DMS 273 (cell line): ENCODE measurements at regions not wholly inside any gene's neighbourhood (a gene's known extent, or its start where the extent isn't known, plus 50 kb on each side); places are given as distances from the start of the nearest gene placed in this dataset.
A peak's percentile ranks its signal among the peaks of the same experiment; 100 is the strongest.

ENCODE experiments used
- DNase-seq: peaks from one replicate; lab custom pipeline; 2025; ENCODE audit not compliant: unreplicated experiment; lab: John Stamatoyannopoulos, UW

DNA sequence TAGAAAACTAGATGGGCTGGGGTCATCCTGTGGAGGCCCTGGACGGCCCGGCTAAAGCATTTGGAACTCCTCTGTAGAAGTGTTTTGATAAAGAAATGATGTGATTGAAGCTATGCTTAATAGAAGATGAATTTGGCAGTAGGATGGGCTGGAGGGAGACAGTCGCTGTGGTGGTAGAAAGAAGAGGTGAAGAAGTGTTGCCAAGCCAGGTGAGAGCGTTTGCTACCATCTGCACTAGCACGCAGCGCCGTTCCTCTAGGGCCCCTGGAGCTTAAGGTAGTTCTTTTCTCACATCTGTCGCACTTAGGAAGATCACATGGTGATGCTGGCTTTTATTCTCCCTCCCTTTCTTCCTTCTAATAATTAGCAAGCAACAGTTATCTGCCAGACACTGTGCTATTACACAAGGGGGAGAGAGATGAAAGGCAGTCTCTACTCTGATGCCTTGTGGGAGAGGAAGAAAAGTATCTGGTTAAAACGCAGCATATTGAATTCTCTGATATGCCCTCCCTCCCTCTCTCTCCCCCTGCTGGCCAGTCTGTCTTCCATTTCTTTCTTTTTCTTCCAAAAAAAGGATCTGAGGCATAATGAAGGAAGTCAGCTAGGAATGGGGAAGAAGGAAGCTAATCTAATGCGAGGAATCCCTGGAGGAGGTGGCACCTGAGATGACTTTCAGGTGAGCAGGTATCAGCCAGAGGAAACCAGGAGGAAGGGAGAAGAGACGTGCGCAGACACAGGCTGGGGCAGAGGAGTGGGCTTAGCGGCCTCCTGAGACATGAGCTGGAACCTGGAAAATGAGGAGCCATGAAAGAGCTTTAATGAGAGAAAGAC, 162.3 kb upstream of the KLF14 start:
- peak; percentile 53 for DNase-seq

DNA sequence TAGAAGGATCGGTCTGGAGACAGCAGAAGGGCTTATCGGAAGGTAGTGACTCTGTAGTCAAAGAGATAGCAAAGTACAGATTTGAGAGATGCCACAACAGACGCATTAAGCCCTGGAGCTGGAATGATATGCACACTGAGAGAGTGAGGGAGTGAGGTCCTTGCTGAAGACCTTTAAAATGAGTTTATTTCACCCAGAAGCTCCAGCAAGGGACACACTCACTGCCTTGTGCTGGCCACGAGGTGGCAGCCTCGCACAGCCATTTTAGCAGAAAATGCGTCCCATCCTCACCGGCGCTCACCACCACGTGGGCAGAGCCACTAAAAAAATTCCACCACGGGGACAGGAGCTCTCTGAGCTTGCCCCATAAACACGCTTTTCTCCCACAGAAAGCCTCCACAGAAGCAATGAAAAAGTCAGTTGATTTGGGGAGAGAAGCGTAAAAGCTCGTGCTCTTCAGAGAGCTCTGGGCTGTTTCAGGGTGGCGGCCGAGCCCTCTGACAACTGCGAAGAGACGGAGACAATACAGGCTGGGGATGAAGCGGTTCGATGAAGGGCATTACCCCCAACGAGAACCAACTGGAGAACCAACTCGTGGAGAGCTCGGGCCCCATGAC, 163.0 kb upstream of the KLF14 start:
- peak; percentile 89 for DNase-seq

DNA sequence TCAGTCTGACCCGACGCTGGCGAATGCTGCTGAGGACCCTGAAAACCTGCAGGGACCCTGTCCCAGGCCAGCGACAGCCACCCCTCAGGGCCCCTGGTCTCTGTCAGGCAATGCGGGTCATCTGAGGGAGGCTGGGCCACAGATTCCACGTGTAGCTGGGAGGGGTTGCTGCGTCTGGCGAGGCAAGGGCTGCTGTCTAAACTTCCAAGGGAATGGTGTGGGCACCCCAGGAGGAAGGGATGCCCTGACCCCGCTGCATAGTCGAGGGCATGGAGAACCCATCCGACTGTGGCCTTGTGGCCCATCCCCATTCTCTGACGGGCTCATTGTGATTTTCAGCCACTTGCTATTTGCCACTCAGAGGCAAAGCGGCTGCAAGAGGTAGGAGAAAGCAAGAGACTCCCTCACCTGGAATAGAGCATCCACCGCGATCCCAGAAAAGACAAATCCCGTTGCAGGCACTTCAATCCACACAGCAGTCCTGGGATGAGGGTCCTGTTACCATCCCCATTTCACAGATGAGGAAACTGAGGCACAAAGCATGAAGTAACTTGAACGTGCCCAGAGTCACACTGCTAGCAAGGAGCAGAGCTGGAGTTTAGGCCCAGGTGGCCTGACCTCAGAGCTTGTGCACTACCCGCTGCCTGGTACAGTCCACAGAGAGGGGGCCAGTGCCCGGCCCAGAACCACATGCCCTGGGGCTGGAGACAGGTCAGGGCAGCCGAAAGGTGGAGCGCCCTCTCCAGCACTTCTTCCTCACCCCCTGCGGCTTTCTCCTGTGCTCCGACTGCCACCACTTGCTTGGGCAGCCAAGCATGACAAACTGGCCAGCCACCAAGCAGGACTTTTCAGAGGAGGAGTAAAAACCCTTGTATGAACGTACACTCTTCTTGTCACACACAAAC, 163.8 kb upstream of the KLF14 start:
- DNase-seq = no peak

DNA sequence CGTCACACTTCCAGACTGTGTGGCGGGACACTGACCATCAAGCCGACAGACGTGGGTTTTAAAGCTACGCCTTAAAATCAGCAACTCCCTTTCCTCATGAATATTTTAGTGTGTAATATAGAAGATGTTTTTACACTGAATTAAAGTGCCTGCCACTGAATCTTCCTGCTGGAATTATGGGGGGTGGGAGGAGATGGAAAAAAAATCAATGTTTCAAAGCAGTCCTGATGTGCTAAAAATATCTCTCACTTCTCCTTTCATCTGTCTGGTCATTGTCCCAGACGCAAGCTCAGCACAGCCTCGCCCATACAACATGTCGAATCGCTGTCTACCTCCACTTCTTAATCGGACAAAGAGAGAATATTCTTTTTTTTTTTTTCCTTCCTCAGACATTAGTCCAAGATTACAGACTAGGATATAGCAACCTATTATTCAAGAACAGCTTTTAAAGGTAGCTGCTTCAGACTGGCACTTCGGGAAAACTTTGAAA, 165.1 kb upstream of the KLF14 start:
- no peak for DNase-seq

DNA sequence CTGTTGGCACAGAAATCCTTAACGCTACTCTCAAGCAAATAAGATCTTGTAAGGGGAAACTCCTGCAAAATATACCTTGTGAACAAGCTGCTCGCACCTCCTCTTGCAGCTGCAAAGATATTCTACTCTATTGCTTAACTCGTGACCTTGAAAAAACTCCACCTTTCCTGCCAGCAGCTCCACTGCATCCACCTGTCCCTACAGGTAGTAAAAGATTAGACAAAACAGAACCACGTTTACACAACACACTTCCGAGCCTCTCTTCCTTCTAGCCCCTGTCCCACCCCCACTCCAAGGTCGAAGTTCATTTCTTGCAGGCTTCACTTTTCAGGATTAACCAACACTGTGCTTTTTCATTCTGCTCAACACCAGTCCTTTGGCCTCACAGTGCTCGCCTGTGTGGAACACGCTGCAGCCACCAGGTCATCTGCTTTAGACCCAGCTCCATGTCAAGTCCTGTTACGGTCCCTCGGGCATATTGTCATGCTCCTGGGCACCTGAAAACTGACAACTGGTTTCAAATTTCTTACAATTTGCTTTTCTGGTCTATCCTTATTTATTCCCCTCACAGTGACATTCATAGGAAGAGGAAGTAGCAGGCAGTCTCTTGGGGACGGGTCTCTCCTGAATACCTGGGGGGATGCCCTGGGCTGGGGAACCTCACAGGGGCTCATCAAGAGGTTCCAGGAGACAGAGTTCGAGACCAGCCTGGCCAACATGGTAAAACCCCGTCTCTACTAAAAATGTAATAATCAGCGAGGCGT, 165.8 kb upstream of the KLF14 start:
- no peak for DNase-seq

DNA sequence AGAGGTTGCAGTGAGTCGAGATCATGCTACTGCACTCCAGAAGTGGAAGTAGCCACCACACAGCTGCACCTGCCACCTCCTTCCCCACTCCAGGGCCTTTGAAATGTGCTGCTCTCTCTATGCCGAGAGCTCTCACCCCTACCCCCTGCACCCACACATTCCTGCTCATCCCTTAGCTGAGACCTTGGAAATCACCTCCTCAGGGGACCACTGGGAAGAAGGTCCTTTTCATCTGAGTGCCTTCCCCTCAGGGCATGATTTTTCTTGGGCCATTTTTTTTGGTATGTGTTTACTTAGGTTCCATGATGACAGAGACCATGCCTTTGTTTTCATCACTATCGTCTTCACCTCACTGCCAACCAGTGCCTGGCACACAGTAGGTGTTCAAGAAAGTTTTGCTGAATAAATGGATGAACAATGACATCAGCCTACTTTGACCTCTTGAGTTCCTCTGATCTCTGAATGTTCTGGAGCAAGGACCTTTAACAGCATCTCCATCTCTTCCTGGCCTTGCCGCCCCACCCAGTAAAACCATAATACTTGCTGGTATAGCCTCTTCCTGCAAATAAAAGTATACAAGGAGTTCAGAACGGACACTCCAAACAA, 166.6 kb upstream of the KLF14 start:
- no peak for DNase-seq

DNA sequence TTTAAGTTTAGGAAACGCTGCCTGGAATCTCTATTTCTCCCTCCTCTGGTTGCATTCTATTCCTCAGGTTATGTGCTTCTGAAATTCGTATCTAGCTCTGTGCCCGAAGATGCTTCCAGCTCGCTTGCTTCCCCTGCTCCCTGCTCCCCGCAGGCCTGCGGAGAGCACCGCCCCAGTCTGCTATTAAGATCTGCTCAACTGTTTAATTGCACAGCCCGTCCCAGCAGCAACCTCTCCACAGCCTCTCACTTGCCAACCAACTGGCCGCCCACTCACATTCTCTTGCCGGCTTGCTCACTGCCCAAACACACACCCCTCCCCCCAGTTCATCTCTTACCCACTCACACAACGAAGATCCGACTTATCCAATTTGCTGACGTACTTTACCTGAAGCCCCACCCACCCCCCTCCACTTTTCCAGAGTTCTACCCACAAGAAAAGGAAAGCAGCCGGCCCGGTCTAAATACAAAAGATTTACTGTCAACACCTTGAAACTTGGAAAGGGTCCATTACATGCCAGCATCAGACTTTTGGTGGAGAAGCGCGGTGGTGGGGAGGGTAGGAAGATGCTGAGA, 167.3 kb upstream of the KLF14 start:
- DNase-seq = peak; percentile 83

DNA sequence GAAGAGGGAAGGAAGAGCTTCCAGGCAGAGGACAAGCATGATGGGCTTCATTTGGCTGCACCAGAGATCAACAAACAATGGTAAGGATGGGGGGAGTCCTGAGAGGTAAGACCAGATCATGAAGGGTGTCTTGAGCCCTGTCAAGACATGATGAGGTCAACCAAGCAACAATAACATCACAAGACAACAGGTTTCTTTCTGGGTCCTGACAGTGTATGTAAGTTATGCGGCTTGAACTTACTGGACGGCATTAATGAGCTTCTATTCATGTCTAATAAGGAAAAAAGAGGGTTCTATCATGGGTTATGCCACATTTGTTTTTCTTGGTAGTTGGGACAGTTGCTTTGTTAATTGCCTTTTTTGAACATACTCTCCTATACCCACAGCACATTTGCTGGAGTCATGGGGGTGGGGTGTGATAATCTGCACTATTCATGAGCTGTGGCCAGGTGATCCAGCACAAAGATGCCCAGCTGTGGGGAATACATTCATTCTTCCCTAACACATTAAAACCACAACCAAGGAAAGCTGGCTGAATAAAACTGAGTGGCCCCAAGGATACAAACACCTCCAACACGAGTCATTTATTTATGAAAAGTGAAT, 168.8 kb upstream of the KLF14 start:
- no peak for DNase-seq

DNA sequence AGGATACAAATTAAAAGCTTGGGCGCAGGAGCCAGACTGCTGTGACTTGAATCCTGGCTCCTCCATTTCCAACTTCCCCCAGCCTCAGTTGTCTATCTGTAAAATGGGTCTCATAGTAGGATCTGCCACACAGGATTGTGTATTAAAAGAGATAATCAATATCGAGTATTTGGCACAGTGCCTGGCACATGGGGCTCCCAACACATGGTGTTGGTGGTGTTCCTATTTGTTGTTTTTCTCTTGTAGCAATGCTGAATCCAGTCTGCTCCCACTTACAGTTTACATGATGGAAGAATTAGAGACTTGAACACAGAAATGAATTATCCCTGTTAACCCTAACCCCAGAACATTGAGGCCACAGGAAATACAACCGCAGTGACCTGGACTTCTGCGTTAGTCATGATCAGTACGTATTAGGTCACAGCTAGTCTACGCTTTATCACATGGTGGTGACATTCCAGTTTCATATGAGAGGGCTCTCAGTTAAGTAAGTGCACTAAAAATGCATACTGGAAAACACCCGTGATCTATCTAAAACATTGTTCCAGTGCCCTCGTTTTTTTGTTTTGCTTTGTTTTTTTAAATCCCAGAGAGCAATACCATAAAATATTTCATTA, 169.5 kb upstream of the KLF14 start:
- DNase-seq = no peak

DNA sequence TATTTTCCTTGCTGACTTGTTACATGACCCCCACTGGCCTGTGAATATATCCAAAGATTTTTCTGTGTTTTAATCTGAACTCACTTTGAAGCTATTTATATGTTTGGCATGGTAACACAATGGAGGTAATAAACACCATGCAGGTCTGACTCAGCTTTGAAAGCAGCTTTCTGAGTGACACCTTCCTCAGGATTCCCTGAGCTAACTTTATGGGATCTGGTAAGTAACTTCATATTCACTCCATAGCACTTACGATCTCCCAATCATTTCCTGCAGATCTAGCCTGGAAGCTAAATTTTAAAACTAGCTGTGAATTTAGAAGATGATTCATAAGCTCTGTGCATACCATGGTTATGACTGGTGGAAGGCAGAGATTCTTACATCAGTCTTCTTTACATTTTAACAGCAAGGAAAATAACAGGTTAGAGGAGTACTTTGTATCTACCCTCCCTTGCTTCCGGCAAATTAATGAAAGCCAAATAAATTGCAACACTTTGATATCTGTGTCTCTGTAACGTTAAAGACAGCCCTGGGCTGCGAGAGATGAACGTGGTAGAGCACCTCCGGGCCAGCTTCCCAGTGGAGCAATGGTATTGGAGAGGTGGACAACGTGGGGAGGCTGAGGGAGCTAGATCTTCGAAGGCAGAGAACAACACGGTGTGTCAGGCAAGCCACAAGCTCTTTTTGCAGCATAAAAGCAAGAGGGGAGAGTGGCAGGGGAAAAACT, 170.2 kb upstream of the KLF14 start:
- no peak for DNase-seq

DNA sequence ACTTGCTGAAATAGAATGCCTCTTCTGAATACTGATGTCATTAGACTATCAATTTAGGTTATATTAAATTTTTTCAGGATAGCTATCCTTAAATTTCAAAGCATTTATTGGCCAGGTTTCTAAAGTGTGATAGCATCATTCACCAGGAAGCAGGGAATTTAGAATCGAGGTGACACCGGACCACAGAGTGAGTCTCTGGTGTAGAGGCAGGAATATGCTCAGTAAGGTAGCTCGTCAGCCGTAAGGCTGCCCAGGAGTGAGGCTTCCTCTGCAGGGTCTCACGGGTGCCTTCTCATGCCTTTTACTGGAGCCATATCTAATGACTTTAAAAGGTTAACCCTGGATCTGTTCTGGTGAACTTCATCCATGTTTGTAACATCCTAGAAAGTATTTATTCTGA, 170.8 kb upstream of the KLF14 start:
- no peak for DNase-seq

DNA sequence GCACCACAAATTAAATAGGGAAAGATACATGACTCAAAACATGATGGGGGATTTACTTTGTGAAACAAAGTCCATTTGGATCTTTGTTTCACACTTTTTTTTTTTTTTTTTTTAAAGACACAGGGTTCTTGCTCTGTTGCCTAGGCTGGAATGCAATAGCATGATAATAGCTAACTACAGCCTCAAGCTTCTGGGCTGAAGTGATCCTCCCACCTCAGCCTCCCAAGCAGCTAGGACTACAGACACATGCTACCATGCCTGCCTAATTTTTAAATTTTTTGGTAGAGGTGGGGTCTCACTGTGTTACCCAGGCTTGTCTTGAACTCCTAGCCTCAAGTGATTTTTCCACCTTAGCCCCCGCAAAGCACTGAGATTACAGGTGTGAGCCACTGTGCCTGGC, 172.6 kb upstream of the KLF14 start:
- no peak for DNase-seq

DNA sequence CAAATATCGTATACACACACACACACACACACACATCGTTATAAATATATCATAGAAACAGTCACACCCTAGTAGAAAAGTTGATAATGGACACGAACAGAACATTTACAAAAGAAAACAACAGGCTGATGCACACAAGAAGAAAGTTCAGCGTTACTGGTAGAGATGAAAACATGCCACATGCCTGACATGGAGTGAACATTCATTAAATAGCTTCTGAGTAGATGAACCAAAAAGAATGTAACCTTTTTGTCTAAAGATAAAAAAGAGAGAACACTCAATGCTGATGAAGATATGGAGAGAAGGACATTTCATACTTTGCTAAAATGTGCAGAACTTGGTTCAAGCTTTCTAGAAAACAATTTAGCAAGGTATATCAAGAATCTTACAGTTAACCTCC, 173.4 kb upstream of the KLF14 start:
- no peak for DNase-seq

DNA sequence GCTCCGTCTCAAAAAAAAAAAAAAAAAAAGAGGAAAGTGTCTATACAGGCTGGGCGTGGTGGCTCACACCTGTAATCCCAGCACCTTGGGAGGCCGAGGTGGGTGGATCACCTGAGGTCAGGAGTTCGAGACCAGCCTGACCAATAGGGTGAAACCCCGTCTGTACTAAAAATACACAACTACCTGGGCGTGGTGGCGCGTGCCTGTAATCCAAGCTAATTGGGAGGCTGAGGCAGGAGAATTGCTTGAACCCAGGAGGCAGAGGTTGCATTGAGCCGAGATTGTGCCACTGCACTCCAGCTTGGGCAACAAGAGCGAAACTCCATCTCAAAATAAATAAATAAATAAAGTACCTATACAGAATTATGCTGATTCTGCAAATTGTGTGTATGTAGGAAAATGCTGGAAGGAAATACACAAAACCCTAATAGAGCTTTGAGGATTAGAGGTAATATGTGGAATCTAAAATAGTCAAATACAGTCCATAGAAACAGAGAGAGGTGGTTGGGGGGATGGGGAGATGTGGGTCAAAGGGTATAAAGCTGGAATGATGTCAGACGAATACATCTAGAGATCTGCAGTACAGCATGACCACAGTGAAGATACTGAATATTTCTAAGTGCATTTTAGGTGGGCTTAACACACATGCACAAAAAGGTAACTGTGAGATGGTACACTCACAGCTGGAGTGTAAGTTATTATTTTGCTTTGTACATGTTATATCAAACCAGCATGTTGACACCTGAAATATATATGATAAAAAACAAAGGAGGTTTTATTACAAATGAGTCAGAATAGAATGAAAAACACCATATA, 174.5 kb upstream of the KLF14 start:
- no peak for DNase-seq

DNA sequence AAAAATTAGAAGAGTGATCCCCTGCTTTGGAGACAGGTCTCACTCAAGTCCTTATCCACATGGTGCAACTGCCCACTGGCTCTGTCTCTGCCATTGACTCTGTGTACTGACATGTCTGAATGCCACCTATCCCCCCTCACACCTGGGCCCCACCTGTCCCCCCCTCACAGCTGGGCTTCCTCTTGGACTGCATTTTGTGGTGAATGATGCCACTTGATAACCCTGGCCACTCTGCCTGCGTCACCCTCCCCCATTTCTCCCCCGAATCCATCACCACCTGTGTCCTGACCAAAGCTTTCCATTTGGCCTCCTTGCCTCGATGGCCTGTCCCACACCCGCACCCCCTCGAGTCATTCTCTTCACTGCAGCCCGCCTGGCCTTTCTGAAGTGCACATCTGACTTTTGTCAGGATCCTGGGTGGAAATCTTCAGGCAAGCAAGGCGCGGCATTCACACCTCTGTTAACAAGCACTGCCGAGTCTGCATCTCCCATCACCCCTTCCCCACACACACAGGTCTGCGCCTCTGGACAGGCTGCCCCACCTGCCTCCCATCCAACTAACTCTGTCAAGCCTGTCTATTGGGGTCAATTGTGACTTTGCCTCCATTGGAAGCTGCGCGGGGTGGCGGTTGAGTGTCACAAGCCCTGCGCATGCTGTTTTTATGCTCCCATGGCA, 175.3 kb upstream of the KLF14 start:
- no peak for DNase-seq

DNA sequence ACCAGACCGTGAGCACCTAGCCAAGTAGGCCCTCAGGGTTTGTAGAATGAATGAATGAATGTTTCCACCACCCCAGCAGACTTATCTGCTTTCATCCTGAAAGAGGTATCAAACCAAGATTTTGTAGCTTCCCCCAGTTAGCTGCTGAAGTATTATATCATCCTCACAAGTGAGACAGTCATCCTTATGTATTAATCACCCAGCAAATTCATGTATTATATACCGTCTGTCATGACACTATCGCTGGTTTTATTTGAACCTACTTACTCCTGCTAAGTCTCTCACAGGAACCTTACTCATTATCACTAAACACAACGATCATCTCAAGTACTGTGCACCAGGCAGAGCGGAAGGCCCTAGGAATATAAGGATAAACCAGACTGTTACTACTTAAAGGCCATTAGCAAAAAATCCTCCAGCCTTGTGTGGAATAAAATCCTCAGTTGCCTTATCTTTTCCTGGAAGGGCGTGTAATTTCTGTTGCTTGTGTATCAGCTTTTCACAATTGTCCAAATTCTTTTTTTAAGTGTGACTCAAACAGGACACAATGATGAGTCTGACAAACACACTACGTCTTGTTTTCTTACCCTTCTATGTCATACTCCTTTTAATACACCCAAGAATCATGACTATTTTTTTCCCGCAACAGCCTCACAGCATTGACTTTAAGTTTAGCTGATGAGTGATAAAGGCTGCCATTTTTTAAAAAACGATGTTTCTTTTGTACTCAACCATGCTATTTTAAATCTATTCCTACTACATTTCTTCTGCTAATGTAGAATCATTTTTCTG, 176.1 kb upstream of the KLF14 start:
- no peak for DNase-seq
